Lower lobe of right lung (tissue), 2 donors: ENCODE measurements at regions not wholly inside any gene's neighbourhood (a gene's known extent, or its start where the extent isn't known, plus 50 kb on each side); places are given as distances from the start of the nearest gene placed in this dataset.

Experiments
- ATAC-seq, 2 donors: fragments of 200-7000 bp; cut with Tn5 transposase; one replicate each; pipeline ENCODE4 v1.9.1; 2020 to 2022; ENCODE audit warnings: mild to moderate bottlenecking in 2 of 2, moderate library complexity in 2 of 2
- DNase-seq: peaks from one replicate; pipeline ENCODE4 v3.0.0-alpha.2; 2020
- H3K27ac ChIP-seq: fragments of 200-600 bp; one replicate; pipeline ENCODE4 v1.8.0; 2022
- H3K27me3 ChIP-seq: fragments of 200-600 bp; one replicate; pipeline ENCODE4 v1.8.0; 2022; ENCODE audit warnings: low read depth
- H3K36me3 ChIP-seq: fragments of 200-600 bp; one replicate; pipeline ENCODE4 v1.8.0; 2022; ENCODE audit warnings: mild to moderate bottlenecking
- H3K4me1 ChIP-seq: fragments of 200-600 bp; one replicate; pipeline ENCODE4 v1.8.0; 2022
- H3K4me3 ChIP-seq: fragments of 200-600 bp; one replicate; pipeline ENCODE4 v1.8.0; 2022; ENCODE audit warnings: mild to moderate bottlenecking
- H3K9me3 ChIP-seq: fragments of 200-600 bp; one replicate; pipeline ENCODE4 v1.8.0; 2022
- CTCF ChIP-seq: fragments of 200-600 bp; IDR thresholded peaks from one replicate; pipeline ENCODE4 v1.8.0; 2022; ENCODE audit warnings: antibody characterized with exemption, mild to moderate bottlenecking
- intact Hi-C: fragments of 100-400 bp; cut with DNase I; formaldehyde crosslinking; loops from one replicate; pipeline ENCODE4 v1.11.0; 2022
- donor health status: DM: no; HTN: yes; CAD: no; lungs with severe emphysema.

DNA sequence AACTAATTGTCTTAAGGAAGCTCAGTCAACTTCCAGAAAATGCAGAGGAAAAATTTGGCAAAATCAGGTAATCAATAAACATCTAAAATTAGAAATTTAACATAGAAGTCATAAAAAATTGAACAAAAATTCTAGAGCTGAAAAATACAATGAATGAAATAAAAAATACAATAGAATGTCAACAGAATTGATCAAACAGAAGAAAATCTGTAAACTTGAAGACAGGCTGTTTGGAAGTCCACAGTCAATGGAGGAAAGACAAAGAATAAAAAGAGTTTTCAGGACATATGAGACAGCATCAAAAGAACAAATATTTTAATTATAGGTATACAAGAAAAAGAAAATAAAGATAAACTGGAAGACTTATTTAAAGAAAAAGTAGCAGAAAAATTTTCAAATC lies 469.0 kb downstream of the RWDD3 start:
- TF ChIP-seq CTCF = no peak
- no peak for ATAC-seq

DNA sequence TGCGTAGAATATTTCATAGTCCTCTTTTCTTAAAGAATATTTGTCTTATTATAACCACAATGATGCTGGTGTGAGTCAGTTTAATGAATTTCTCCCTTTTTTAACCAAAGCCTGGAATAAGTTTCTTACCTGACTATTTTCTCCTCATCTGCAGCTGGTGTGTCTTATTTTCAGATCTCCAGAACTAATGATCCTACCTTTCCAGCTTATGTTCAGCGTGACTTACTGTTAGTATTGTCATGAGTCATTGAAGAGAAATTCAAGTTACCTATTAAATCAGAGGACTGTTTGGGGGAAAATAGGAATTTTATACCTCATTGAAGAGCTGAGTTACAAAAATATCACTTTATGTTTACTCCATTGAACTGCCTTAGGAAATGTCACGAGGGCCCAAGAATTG lies 482.1 kb downstream of the RWDD3 start:
- Histone ChIP-seq H3K9me3 (no peaks in the 10 kb centered on the region), H3K4me1 (no peaks in the 10 kb centered on the region), H3K27ac (no peak overlapping the region), H3K4me3 (no peak overlapping the region), H3K36me3 (no peaks in the 10 kb centered on the region), H3K27me3 (no peaks in the 10 kb centered on the region)
- intact Hi-C loops = no loop called here
- DNase-seq (no peak), ATAC-seq (no peak)
- TF ChIP-seq CTCF = no peak

More for the DNA sequence above, 469.0 kb downstream of the RWDD3 start:
- Histone ChIP-seq H3K9me3 (peaks cover 19% of the 10 kb centered on the region), H3K4me1 (no peaks in the 10 kb centered on the region), H3K4me3 (no peak overlapping the region), H3K27me3 (no peaks in the 10 kb centered on the region), H3K27ac (no peak overlapping the region), H3K36me3 (no peaks in the 10 kb centered on the region)
- DNase-seq = no peak
- intact Hi-C loops = no loop called here

- TF ChIP-seq CTCF = no peak
- DNase-seq (no peak), ATAC-seq (no peak)
- Histone ChIP-seq H3K36me3 (no peaks in the 10 kb centered on the region), H3K4me1 (no peaks in the 10 kb centered on the region), H3K9me3 (no peaks in the 10 kb centered on the region), H3K27ac (no peak overlapping the region), H3K27me3 (no peaks in the 10 kb centered on the region), H3K4me3 (no peak overlapping the region)
- intact Hi-C loops = no loop called here
Measured at GRCh38 chr1:95716550-95716949, 482.5 kb downstream of the RWDD3 start.

GRCh38 chr1:95723346-95723745 lies 489.3 kb downstream of the RWDD3 start:
- H3K4me3 ChIP-seq = no peak overlapping the region
- DNase-seq (no peak), ATAC-seq (no peak)
- TF ChIP-seq CTCF = no peak
- H3K27me3 ChIP-seq = no peaks in the 10 kb centered on the region
- no peaks in the 10 kb centered on the region for H3K4me1 ChIP-seq
- H3K9me3 ChIP-seq = no peaks in the 10 kb centered on the region
- H3K27ac ChIP-seq = no peak overlapping the region
- H3K36me3 ChIP-seq = no peaks in the 10 kb centered on the region
- intact Hi-C loops = no loop called here

GRCh38 chr1:95728841-95729240 lies 494.8 kb downstream of the RWDD3 start:
- no peak for DNase-seq
- intact Hi-C loops = no loop called here
- Histone ChIP-seq H3K36me3 (no peaks in the 10 kb centered on the region), H3K9me3 (no peaks in the 10 kb centered on the region), H3K27me3 (no peaks in the 10 kb centered on the region), H3K4me3 (no peak overlapping the region), H3K4me1 (no peaks in the 10 kb centered on the region), H3K27ac (no peak overlapping the region)
- ATAC-seq = no peak
- no peak for TF ChIP-seq CTCF

DNA sequence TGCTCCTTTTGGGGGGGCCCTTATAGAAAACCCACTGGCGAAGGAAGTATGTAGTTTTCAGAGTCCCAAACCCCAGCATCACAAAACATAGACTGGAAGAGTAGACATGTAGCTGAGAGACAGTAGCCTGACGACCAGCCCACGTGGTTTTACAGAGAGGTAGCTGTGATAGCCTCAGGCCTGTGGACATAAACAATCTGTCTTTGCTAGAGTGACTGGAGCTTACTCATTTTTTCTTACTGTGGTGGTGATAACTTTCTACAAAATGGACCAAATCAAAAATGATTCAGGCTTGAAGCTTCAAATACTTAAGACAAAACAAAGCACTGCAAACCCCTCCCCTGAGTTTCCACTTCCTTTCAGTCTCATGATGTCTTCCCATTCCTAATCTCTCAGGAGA lies 497.0 kb downstream of the RWDD3 start:
- TF ChIP-seq CTCF = no peak

More for the DNA sequence above, 497.0 kb downstream of the RWDD3 start:
- intact Hi-C loops = no loop called here
- H3K9me3 ChIP-seq = no peaks in the 10 kb centered on the region
- H3K36me3 ChIP-seq = no peaks in the 10 kb centered on the region
- H3K27me3 ChIP-seq = no peaks in the 10 kb centered on the region
- no peaks in the 10 kb centered on the region for H3K4me1 ChIP-seq
- H3K4me3 ChIP-seq = no peak overlapping the region
- ATAC-seq (no peak), DNase-seq (no peak)
- H3K27ac ChIP-seq = no peak overlapping the region
